HG03139 (cell line): ENCODE measurements at regions not wholly inside any gene's neighbourhood (a gene's known extent, or its start where the extent isn't known, plus 50 kb on each side); places are given as distances from the start of the nearest gene placed in this dataset.
"Not testable (repeated sequence)": the region's sequence is repeated elsewhere in the genome, so short reads cannot be mapped to it uniquely, and the experiment has no call there.

Source experiments
- ATAC-seq: cut with Tn5 transposase; IDR thresholded peaks from one replicate; pipeline ENCODE4 v1.9.1; 2021; ENCODE audit not compliant: unreplicated experiment

GRCh38 chr4:77305766-77306165, 148.8 kb downstream of the CCNG2 start:
- no peak for ATAC-seq

GRCh38 chr4:77306496-77306895, 149.5 kb downstream of the CCNG2 start:
- no peak for ATAC-seq

- no peak for ATAC-seq
These were observed 151.8 kb downstream of the CCNG2 start for GRCh38 chr4:77308843-77309242.

GRCh38 chr4:77309496-77309895, 152.5 kb downstream of the CCNG2 start:
- ATAC-seq = no peak

- ATAC-seq = no peak
These were observed 153.9 kb downstream of the CCNG2 start for GRCh38 chr4:77310931-77311330.

- ATAC-seq = no peak
These were observed 157.7 kb downstream of the CCNG2 start for GRCh38 chr4:77314697-77315096.

GRCh38 chr4:77327151-77327550, 170.1 kb downstream of the CCNG2 start:
- ATAC-seq = no peak

- no peak for ATAC-seq
These were observed 175.8 kb downstream of the CCNG2 start for GRCh38 chr4:77332696-77333270.

GRCh38 chr4:77336411-77337142, 179.6 kb downstream of the CCNG2 start:
- ATAC-seq = no peak

GRCh38 chr4:77342170-77342810, 185.3 kb downstream of the CCNG2 start:
- no peak for ATAC-seq

GRCh38 chr4:77344001-77344400, 187.0 kb downstream of the CCNG2 start:
- no peak for ATAC-seq

- no peak for ATAC-seq
These were observed 187.8 kb downstream of the CCNG2 start for GRCh38 chr4:77344784-77345183.

GRCh38 chr4:77347351-77347966, 190.5 kb downstream of the CCNG2 start:
- no peak for ATAC-seq

GRCh38 chr4:77348815-77349214, 191.8 kb downstream of the CCNG2 start:
- no peak for ATAC-seq

GRCh38 chr4:77349364-77349763, 192.4 kb downstream of the CCNG2 start:
- ATAC-seq = no peak

GRCh38 chr4:77349796-77350195, 192.8 kb downstream of the CCNG2 start:
- ATAC-seq = no peak

- no peak for ATAC-seq
These were observed 195.2 kb downstream of the CCNG2 start for GRCh38 chr4:77352192-77352591.

GRCh38 chr4:77353724-77354315, 196.8 kb downstream of the CCNG2 start:
- ATAC-seq = not testable (repeated sequence)

- ATAC-seq = no peak
These were observed 197.5 kb downstream of the CCNG2 start for GRCh38 chr4:77354550-77354949.

- ATAC-seq = no peak
These were observed 198.7 kb downstream of the CCNG2 start for GRCh38 chr4:77355731-77356130.

GRCh38 chr4:77358315-77358928, 201.4 kb downstream of the CCNG2 start:
- no peak for ATAC-seq
